PFSK-1 (cell line): ENCODE measurements at regions not wholly inside any gene's neighbourhood (a gene's known extent, or its start where the extent isn't known, plus 50 kb on each side); places are given as distances from the start of the nearest gene placed in this dataset.

ENCODE experiments used
- FOXP2 ChIP-seq: optimal IDR thresholded peaks from 2 replicates; pipeline ENCODE3; 2011; ENCODE audit warnings: borderline replicate concordance, control low read depth, inconsistent platforms; ENCODE audit not compliant: insufficient read depth; ENCODE audit errors: extremely low read length, extremely low read depth
- POLR2AphosphoS5 ChIP-seq: IDR thresholded peaks from 2 replicates; pipeline ENCODE4 v1.6.1; 2012; ENCODE audit warnings: low read depth, mild to moderate bottlenecking, control low read depth, low read length, moderate library complexity
- REST ChIP-seq, 2 experiments: IDR thresholded peaks; 2 replicates each; pipeline versions ENCODE4 v1.6.1 to v1.8.0; 2011 to 2012; ENCODE audit warnings: low read depth in 2 of 2, low read length in 2 of 2, control low read depth in 1 of 2, inconsistent platforms in 1 of 2, mild to moderate bottlenecking in 1 of 2, moderate library complexity in 1 of 2; ENCODE audit not compliant: insufficient read depth in 1 of 2
- TAF1 ChIP-seq: IDR thresholded peaks from 2 replicates; pipeline ENCODE4 v1.6.1; 2012; ENCODE audit warnings: low read length, control low read depth, borderline replicate concordance; ENCODE audit not compliant: insufficient read depth

- no peak for TF ChIP-seq REST (IDR thresholded peaks at IDR 0.05; ENCODE audit: insufficient read depth in 1 of 2, low read depth in 2 of 2, low read length in 2 of 2)
- no peak for TF ChIP-seq POLR2AphosphoS5
- no peak for TF ChIP-seq FOXP2
- TF ChIP-seq TAF1: no peak
Measured at GRCh38 chr4:181579486-181579885, 663.7 kb upstream of the TENM3 start.
